PFSK-1 (cell line): ENCODE measurements at regions not wholly inside any gene's neighbourhood (a gene's known extent, or its start where the extent isn't known, plus 50 kb on each side); places are given as distances from the start of the nearest gene placed in this dataset.

ENCODE experiments used
- FOXP2 ChIP-seq: optimal IDR thresholded peaks from 2 replicates; pipeline ENCODE3; 2011; ENCODE audit warnings: borderline replicate concordance, control low read depth, inconsistent platforms; ENCODE audit not compliant: insufficient read depth; ENCODE audit errors: extremely low read length, extremely low read depth
- POLR2AphosphoS5 ChIP-seq: IDR thresholded peaks from 2 replicates; pipeline ENCODE4 v1.6.1; 2012; ENCODE audit warnings: low read depth, mild to moderate bottlenecking, control low read depth, low read length, moderate library complexity
- REST ChIP-seq, 2 experiments: IDR thresholded peaks; 2 replicates each; pipeline versions ENCODE4 v1.6.1 to v1.8.0; 2011 to 2012; ENCODE audit warnings: low read depth in 2 of 2, low read length in 2 of 2, control low read depth in 1 of 2, inconsistent platforms in 1 of 2, mild to moderate bottlenecking in 1 of 2, moderate library complexity in 1 of 2; ENCODE audit not compliant: insufficient read depth in 1 of 2
- SIN3A ChIP-seq: IDR thresholded peaks from 2 replicates; pipeline ENCODE4 v1.6.1; 2012; ENCODE audit warnings: mild to moderate bottlenecking, low read length, moderate library complexity, borderline replicate concordance; ENCODE audit not compliant: insufficient read depth
- TAF1 ChIP-seq: IDR thresholded peaks from 2 replicates; pipeline ENCODE4 v1.6.1; 2012; ENCODE audit warnings: low read length, control low read depth, borderline replicate concordance; ENCODE audit not compliant: insufficient read depth

- TF ChIP-seq TAF1: no peak
Measured at GRCh38 chr1:184244962-184245361, 141.9 kb upstream of the C1orf21 start.

GRCh38 chr1:184247671-184248070, 139.2 kb upstream of the C1orf21 start:
- TF ChIP-seq FOXP2: no peak
- TF ChIP-seq REST (IDR thresholded peaks at IDR 0.05; ENCODE audit: insufficient read depth in 1 of 2, low read depth in 2 of 2, low read length in 2 of 2): no peak
- TF ChIP-seq SIN3A: no peak
- no peak for TF ChIP-seq POLR2AphosphoS5
- no peak for TF ChIP-seq TAF1

- TF ChIP-seq REST (IDR thresholded peaks at IDR 0.05; ENCODE audit: insufficient read depth in 1 of 2, low read depth in 2 of 2, low read length in 2 of 2) (no peak), POLR2AphosphoS5 (no peak), FOXP2 (no peak), SIN3A (no peak), TAF1 (no peak)
Measured at GRCh38 chr1:184253921-184254320, 132.9 kb upstream of the C1orf21 start.

GRCh38 chr1:184254849-184255248, 132.0 kb upstream of the C1orf21 start:
- no peak for TF ChIP-seq TAF1
- TF ChIP-seq FOXP2: no peak
- TF ChIP-seq REST (IDR thresholded peaks at IDR 0.05; ENCODE audit: insufficient read depth in 1 of 2, low read depth in 2 of 2, low read length in 2 of 2): no peak
- TF ChIP-seq SIN3A: no peak
- TF ChIP-seq POLR2AphosphoS5: no peak

GRCh38 chr1:184255560-184255959, 131.3 kb upstream of the C1orf21 start:
- TF ChIP-seq REST (IDR thresholded peaks at IDR 0.05; ENCODE audit: insufficient read depth in 1 of 2, low read depth in 2 of 2, low read length in 2 of 2): no peak
- TF ChIP-seq TAF1: no peak
- no peak for TF ChIP-seq SIN3A
- TF ChIP-seq POLR2AphosphoS5: no peak
- TF ChIP-seq FOXP2: no peak

- TF ChIP-seq SIN3A (no peak), TAF1 (no peak), POLR2AphosphoS5 (no peak), FOXP2 (no peak), REST (IDR thresholded peaks at IDR 0.05; ENCODE audit: insufficient read depth in 1 of 2, low read depth in 2 of 2, low read length in 2 of 2) (no peak)
Measured at GRCh38 chr1:184257873-184258272, 129.0 kb upstream of the C1orf21 start.
